ENCODE measurements at regions not wholly inside any gene's neighbourhood (a gene's known extent, or its start where the extent isn't known, plus 50 kb on each side); places are given as distances from the start of the nearest gene placed in this dataset.

DNA sequence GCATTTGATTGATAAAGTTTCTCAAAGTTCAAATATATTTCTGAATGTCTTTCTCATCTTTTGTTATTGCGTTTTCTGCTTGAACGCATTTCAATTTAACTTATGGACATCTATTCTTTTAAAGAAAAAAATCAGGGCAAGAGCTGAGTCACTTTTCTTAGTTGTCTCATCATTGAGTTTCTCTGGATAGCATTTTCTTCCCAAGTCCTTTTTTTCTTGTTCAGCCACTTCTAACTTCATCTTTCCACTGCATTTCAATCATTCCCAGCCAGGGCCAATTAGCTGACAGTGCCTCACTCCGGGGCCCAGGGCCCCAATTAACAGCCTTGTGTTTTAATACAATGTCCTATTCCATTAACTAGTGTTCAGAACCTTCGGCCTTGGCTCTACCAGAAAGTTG is 216.3 kb downstream of the B3GLCT start:
- no peaks in the 10 kb centered on the region for H3K27me3 ChIP-seq (ENCODE audit: insufficient read depth, insufficient read length)
- TF ChIP-seq ZNF274 (IDR thresholded peaks at IDR 0.05; ENCODE audit: low read depth, low read length) (no peak), YY1 (IDR thresholded peaks at IDR 0.05; ENCODE audit: insufficient read depth, insufficient read length) (no peak), SUZ12 (IDR thresholded peaks at IDR 0.05; ENCODE audit: extremely low read depth, insufficient read depth, insufficient read length) (no peak)

DNA sequence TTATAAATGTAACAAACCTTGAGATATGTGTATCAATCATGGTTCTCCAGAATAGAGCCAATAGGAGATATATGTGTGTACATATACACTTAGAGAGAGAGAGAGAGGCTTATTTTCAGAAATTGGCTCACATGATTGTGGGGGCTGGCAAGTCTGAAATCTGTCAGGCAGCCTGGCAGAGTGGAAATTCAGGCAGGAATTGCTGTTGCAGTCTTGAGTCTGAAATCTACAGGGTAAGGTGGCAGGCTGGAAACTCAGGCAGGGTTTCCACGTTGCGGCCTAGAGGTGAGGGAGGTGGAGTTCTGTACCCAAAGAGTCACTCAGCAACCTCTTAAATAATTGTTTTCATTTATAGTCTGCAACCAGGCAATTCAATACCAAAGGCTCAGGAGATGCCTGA is 218.4 kb downstream of the B3GLCT start:
- H3K36me3 ChIP-seq (ENCODE audit: insufficient read depth, insufficient read length, low read length), result no peaks in the 10 kb centered on the region
- TF ChIP-seq YY1 (IDR thresholded peaks at IDR 0.05; ENCODE audit: insufficient read depth, insufficient read length) (no peak), SUZ12 (IDR thresholded peaks at IDR 0.05; ENCODE audit: extremely low read depth, insufficient read depth, insufficient read length) (no peak), ZNF274 (IDR thresholded peaks at IDR 0.05; ENCODE audit: low read depth, low read length) (no peak)
- no peaks in the 10 kb centered on the region for H3K4me1 ChIP-seq (ENCODE audit: insufficient read depth, insufficient read length)
- H3K9ac ChIP-seq (ENCODE audit: insufficient read length, low read depth), result no peak overlapping the region
- no peak for DNase-seq (ENCODE audit: low read depth, low spot score)
- H3K9me3 ChIP-seq (ENCODE audit: insufficient read depth, low read length), result no peaks in the 10 kb centered on the region
- H3K27me3 ChIP-seq (ENCODE audit: insufficient read depth, insufficient read length), result no peaks in the 10 kb centered on the region
- H3K4me3 ChIP-seq (ENCODE audit: insufficient read length, low read depth), result no peak overlapping the region

More for the DNA sequence above, 216.3 kb downstream of the B3GLCT start:
- Histone ChIP-seq H3K36me3 (ENCODE audit: insufficient read depth, insufficient read length, low read length) (no peaks in the 10 kb centered on the region), H3K4me1 (ENCODE audit: insufficient read depth, insufficient read length) (no peaks in the 10 kb centered on the region), H3K9ac (ENCODE audit: insufficient read length, low read depth) (no peak overlapping the region), H3K4me3 (ENCODE audit: insufficient read length, low read depth) (no peak overlapping the region), H3K9me3 (ENCODE audit: insufficient read depth, low read length) (no peaks in the 10 kb centered on the region)
- no peak for DNase-seq (ENCODE audit: low read depth, low spot score)

DNA sequence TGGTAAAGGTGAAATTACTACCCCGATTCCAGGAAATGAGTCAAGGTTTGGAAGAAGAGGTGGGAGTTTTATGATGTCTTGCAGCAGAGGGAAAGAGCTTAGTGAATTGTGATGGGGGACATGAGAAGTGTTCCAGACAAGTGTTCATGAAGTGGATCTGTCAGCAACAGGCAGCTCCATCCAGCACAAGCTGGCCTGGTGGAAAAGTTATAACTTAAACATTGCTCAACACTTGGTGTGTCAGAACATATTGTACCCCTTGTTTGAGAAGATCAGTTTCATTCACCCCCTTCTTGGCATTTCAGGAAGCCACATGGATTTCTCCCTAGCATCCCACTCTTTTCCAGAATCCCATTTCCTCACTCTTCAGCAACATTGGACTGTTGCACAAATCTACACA is 222.0 kb downstream of the B3GLCT start:
- Histone ChIP-seq H3K36me3 (ENCODE audit: insufficient read depth, insufficient read length, low read length) (no peaks in the 10 kb centered on the region), H3K4me3 (ENCODE audit: insufficient read length, low read depth) (no peak overlapping the region), H3K4me1 (ENCODE audit: insufficient read depth, insufficient read length) (no peaks in the 10 kb centered on the region), H3K27me3 (ENCODE audit: insufficient read depth, insufficient read length) (no peaks in the 10 kb centered on the region), H3K9me3 (ENCODE audit: insufficient read depth, low read length) (no peaks in the 10 kb centered on the region), H3K9ac (ENCODE audit: insufficient read length, low read depth) (no peak overlapping the region)
- DNase-seq (ENCODE audit: low read depth, low spot score), result no peak
- TF ChIP-seq YY1 (IDR thresholded peaks at IDR 0.05; ENCODE audit: insufficient read depth, insufficient read length), result no peak
- TF ChIP-seq ZNF274 (IDR thresholded peaks at IDR 0.05; ENCODE audit: low read depth, low read length), result no peak
- no peak for TF ChIP-seq SUZ12 (IDR thresholded peaks at IDR 0.05; ENCODE audit: extremely low read depth, insufficient read depth, insufficient read length)

- no peak overlapping the region for H3K4me3 ChIP-seq (ENCODE audit: insufficient read length, low read depth)
- no peaks in the 10 kb centered on the region for H3K36me3 ChIP-seq (ENCODE audit: insufficient read depth, insufficient read length, low read length)
- H3K27me3 ChIP-seq (ENCODE audit: insufficient read depth, insufficient read length), result no peaks in the 10 kb centered on the region
- no peaks in the 10 kb centered on the region; the same call in 1 of the 2 replicates for H3K9me3 ChIP-seq (ENCODE audit: insufficient read depth, low read length)
- no peak for TF ChIP-seq YY1 (IDR thresholded peaks at IDR 0.05; ENCODE audit: insufficient read depth, insufficient read length)
- TF ChIP-seq ZNF274 (IDR thresholded peaks at IDR 0.05; ENCODE audit: low read depth, low read length), result no peak
- no peak for TF ChIP-seq SUZ12 (IDR thresholded peaks at IDR 0.05; ENCODE audit: extremely low read depth, insufficient read depth, insufficient read length)
- no peaks in the 10 kb centered on the region for H3K4me1 ChIP-seq (ENCODE audit: insufficient read depth, insufficient read length)
- H3K9ac ChIP-seq (ENCODE audit: insufficient read length, low read depth), result no peak overlapping the region
- DNase-seq (ENCODE audit: low read depth, low spot score), result peak; percentile 52
These were observed 224.5 kb downstream of the B3GLCT start for GRCh38 chr13:31424130-31424729.

DNA sequence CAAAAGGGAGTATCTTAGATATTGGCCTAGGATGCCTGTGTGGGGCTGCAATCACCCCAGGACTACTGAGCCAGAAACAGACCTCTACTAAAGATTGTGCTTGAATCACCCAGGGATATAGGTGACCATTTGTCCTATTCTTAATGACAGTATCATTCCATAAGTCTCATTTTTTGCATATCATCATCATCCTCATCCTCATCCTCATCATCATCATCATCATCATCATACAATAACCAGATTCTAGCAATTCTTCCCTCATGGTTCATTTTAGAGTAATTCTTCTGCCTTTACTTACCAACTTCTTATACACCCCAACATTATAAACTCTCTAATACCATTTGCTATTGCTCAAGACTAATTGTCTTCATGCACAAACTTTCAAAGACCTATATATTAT is 226.6 kb downstream of the B3GLCT start:
- DNase-seq (ENCODE audit: low read depth, low spot score), result no peak
- Histone ChIP-seq H3K4me1 (ENCODE audit: insufficient read depth, insufficient read length) (no peaks in the 10 kb centered on the region), H3K36me3 (ENCODE audit: insufficient read depth, insufficient read length, low read length) (no peaks in the 10 kb centered on the region), H3K4me3 (ENCODE audit: insufficient read length, low read depth) (no peak overlapping the region), H3K27me3 (ENCODE audit: insufficient read depth, insufficient read length) (no peaks in the 10 kb centered on the region), H3K9me3 (ENCODE audit: insufficient read depth, low read length) (no peaks in the 10 kb centered on the region; the same call in 1 of the 2 replicates), H3K9ac (ENCODE audit: insufficient read length, low read depth) (no peak overlapping the region)
- TF ChIP-seq SUZ12 (IDR thresholded peaks at IDR 0.05; ENCODE audit: extremely low read depth, insufficient read depth, insufficient read length) (no peak), YY1 (IDR thresholded peaks at IDR 0.05; ENCODE audit: insufficient read depth, insufficient read length) (no peak), ZNF274 (IDR thresholded peaks at IDR 0.05; ENCODE audit: low read depth, low read length) (no peak)

DNA sequence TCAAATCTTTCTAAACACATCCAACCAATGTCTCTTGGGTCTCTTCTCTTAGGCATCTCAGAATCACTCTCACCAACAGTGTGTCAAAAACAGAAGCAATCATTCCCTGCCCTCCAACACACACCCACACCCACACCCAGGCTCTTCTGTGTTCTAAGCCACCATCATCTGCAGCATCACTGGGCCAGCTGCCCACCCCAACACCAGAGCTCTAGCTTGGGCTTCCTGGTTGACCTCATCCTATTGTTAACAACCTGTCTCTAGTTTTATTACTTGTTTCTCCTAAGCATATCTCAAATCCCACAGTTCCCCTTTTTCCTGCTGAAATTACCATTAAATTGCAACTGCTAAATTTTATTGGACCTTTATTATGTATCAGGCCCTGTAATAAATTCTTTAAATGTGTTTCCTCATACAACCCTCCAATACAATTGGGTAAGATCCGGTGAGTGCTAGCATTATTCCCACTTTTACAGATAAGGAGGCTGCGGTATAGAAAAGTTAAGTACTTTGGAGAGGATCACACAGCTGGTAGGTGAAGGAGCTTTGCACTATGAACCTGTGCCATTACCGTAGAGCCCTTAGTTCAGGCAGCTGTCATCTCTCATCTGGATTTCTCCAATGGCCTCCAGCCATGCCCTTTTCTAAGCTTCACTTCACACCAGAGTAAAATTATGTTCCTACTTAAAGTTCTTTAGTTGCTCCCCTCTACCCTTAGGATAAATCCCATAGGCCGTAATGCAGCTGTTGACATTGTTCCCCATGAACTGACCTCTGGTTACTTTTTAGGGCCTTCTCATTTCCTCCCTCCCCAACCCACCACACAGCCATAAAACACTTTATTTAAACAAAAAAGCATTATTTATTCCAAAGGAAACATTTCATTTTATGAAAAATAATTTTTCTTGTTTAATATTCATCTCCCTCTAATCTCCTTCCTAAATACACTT is 227.7 kb downstream of the B3GLCT start:
- H3K9me3 ChIP-seq (ENCODE audit: insufficient read depth, low read length), result no peaks in the 10 kb centered on the region; the same call in 1 of the 2 replicates
- no peaks in the 10 kb centered on the region for H3K36me3 ChIP-seq (ENCODE audit: insufficient read depth, insufficient read length, low read length)
- no peak for TF ChIP-seq ZNF274 (IDR thresholded peaks at IDR 0.05; ENCODE audit: low read depth, low read length)
- no peak for TF ChIP-seq SUZ12 (IDR thresholded peaks at IDR 0.05; ENCODE audit: extremely low read depth, insufficient read depth, insufficient read length)
- no peak for TF ChIP-seq YY1 (IDR thresholded peaks at IDR 0.05; ENCODE audit: insufficient read depth, insufficient read length)
- H3K27me3 ChIP-seq (ENCODE audit: insufficient read depth, insufficient read length), result no peaks in the 10 kb centered on the region
- H3K4me3 ChIP-seq (ENCODE audit: insufficient read length, low read depth), result no peak overlapping the region
- no peak for DNase-seq (ENCODE audit: low read depth, low spot score)
- H3K4me1 ChIP-seq (ENCODE audit: insufficient read depth, insufficient read length), result no peaks in the 10 kb centered on the region
- H3K9ac ChIP-seq (ENCODE audit: insufficient read length, low read depth), result no peak overlapping the region

DNA sequence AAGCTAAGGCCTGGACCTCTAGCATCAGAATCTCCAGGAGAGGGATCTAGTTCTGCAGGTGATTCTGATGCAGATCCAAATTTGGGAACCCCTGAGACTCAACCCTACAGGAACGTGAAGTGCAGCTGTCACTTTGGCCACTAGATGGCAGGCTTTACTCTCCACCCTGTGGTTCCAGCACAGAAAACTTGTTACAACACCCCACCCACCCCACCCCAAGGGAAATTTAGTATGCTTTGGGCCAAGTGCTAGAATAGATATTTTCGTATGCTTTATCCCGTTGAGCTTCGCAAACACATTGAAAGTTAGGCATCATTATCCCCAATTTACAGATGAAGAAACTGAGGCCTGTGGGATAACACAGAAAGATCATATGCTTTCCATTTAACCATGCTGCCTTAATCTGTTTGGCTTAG is 232.0 kb downstream of the B3GLCT start:
- Histone ChIP-seq H3K9me3 (ENCODE audit: insufficient read depth, low read length) (no peaks in the 10 kb centered on the region; the same call in 1 of the 2 replicates), H3K9ac (ENCODE audit: insufficient read length, low read depth) (no peak overlapping the region), H3K27me3 (ENCODE audit: insufficient read depth, insufficient read length) (no peaks in the 10 kb centered on the region), H3K36me3 (ENCODE audit: insufficient read depth, insufficient read length, low read length) (no peaks in the 10 kb centered on the region), H3K4me1 (ENCODE audit: insufficient read depth, insufficient read length) (no peaks in the 10 kb centered on the region), H3K4me3 (ENCODE audit: insufficient read length, low read depth) (no peak overlapping the region)
- TF ChIP-seq YY1 (IDR thresholded peaks at IDR 0.05; ENCODE audit: insufficient read depth, insufficient read length), result no peak
- no peak for TF ChIP-seq SUZ12 (IDR thresholded peaks at IDR 0.05; ENCODE audit: extremely low read depth, insufficient read depth, insufficient read length)
- no peak for TF ChIP-seq ZNF274 (IDR thresholded peaks at IDR 0.05; ENCODE audit: low read depth, low read length)
- peak; percentile 25 for DNase-seq (ENCODE audit: low read depth, low spot score)
